Ovary (tissue), 7 donors: ENCODE measurements at regions not wholly inside any gene's neighbourhood (a gene's known extent, or its start where the extent isn't known, plus 50 kb on each side); places are given as distances from the start of the nearest gene placed in this dataset.

Experiments
- DNase-seq, 5 donors: peaks; one replicate each; pipeline ENCODE4 v3.0.0-alpha.2; 2019 to 2020
- H3K27ac ChIP-seq, 2 donors: fragments of 200-600 bp; one replicate each; pipeline versions ENCODE4 v1.5.1 to v1.8.0; 2019 to 2022
- H3K27me3 ChIP-seq: fragments of 200-600 bp; one replicate; pipeline ENCODE4 v1.8.0; 2022
- H3K36me3 ChIP-seq: fragments of 200-600 bp; sonication (generic); one replicate; pipeline ENCODE4 v1.5.1; 2019
- H3K4me1 ChIP-seq: one replicate; pipeline ENCODE4 v1.8.1; 2013; ENCODE audit warnings: mild to moderate bottlenecking, moderate library complexity; ENCODE audit not compliant: insufficient read depth
- H3K4me3 ChIP-seq: fragments of 200-600 bp; sonication (generic); one replicate; pipeline ENCODE4 v1.5.1; 2017
- H3K9me3 ChIP-seq, 2 donors: fragments of 200-600 bp in 1 of 2; sonication (generic) in 1 of 2; one replicate each; pipeline versions ENCODE4 v1.5.1 to v1.8.1; 2013 to 2019; ENCODE audit warnings: mild to moderate bottlenecking in 1 of 2, moderate library complexity in 1 of 2
- EP300 ChIP-seq: sonication (generic); formaldehyde crosslinking; IDR thresholded peaks from one replicate; pipeline ENCODE4 v1.6.1; 2017; ENCODE audit warnings: antibody characterized with exemption
- POLR2A ChIP-seq: fragments of 450-650 bp; IDR thresholded peaks from one replicate; pipeline ENCODE4 v1.6.1; 2017; ENCODE audit warnings: antibody characterized with exemption, mild to moderate bottlenecking, moderate library complexity
- WGBS, 3 donors: extraction: QIAGEN DNeasy Blood & Tissue Kit in 1 of 3; methylation state at CpG; one replicate each; pipeline versions ENCODE4 v1.1.5 to v1.1.7; 2013 to 2017; 5-methylcytosine and 5-hydroxymethylcytosine counted together
- intact Hi-C, 4 donors: fragments of 100-400 bp; cut with DNase I; formaldehyde crosslinking; loops; one replicate each; pipeline versions ENCODE4 v1.11.0 to v1.15.1; 2022 to 2023
- TF ChIP-seq, protein P1 (sequence below), 3 donors: fragments of 450-650 bp in 2 of 3; fragments of 200-600 bp in 1 of 3; IDR thresholded peaks; one replicate each; pipeline versions ENCODE4 v1.5.1 to v1.8.0; 2016 to 2022; ENCODE audit warnings: antibody characterized with exemption in 3 of 3, mild to moderate bottlenecking in 1 of 3
- donor health status: DM: no; HTN: no; CAD: no; lungs with moderate emphysema.
- donor health status: DM: no; HTN: no; CAD: no.
- donor health status: Bipolar disorder and iron deficiency.
- donor health status: DM: no; HTN: no; CAD: no.
- donor health status: DM: yes; HTN: yes; CAD: no.

- peaks cover 1% of the 10 kb centered on the region for H3K4me1 ChIP-seq
- no peaks in the 10 kb centered on the region for H3K36me3 ChIP-seq
Measured at GRCh38 chr13:22594041-22594440, 586.7 kb upstream of the SGCG start.

GRCh38 chr13:22596171-22596863 lies 584.5 kb upstream of the SGCG start:
- intact Hi-C loops, result no loop called here
- Histone ChIP-seq H3K4me3 (no peak overlapping the region), H3K4me1 (peaks cover 1% of the 10 kb centered on the region), H3K27me3 (no peaks in the 10 kb centered on the region), H3K9me3 (no peaks in the 10 kb centered on the region), H3K27ac (no peak overlapping the region), H3K36me3 (no peaks in the 10 kb centered on the region)
- 20 to 24% (median 23%) methylated on average over 5 of the region's 5 CpGs for WGBS, 3 donors
- DNase-seq, result no peak
- TF ChIP-seq EP300 (no peak), POLR2A (no peak)
- TF ChIP-seq, protein P1, sequence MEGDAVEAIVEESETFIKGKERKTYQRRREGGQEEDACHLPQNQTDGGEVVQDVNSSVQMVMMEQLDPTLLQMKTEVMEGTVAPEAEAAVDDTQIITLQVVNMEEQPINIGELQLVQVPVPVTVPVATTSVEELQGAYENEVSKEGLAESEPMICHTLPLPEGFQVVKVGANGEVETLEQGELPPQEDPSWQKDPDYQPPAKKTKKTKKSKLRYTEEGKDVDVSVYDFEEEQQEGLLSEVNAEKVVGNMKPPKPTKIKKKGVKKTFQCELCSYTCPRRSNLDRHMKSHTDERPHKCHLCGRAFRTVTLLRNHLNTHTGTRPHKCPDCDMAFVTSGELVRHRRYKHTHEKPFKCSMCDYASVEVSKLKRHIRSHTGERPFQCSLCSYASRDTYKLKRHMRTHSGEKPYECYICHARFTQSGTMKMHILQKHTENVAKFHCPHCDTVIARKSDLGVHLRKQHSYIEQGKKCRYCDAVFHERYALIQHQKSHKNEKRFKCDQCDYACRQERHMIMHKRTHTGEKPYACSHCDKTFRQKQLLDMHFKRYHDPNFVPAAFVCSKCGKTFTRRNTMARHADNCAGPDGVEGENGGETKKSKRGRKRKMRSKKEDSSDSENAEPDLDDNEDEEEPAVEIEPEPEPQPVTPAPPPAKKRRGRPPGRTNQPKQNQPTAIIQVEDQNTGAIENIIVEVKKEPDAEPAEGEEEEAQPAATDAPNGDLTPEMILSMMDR (IDR thresholded peaks at IDR 0.05), result no peak

More at GRCh38 chr13:22594041-22594440, 586.7 kb upstream of the SGCG start:
- intact Hi-C loops, result no loop called here
- Histone ChIP-seq H3K27ac (no peak overlapping the region), H3K4me3 (no peak overlapping the region), H3K27me3 (no peaks in the 10 kb centered on the region), H3K9me3 (no peaks in the 10 kb centered on the region)
- TF ChIP-seq, protein P1 (IDR thresholded peaks at IDR 0.05), result no peak
- no peak for TF ChIP-seq POLR2A
- 85 to 89% (median 89%) methylated on average over 10 of the region's 10 CpGs for WGBS, 3 donors
- no peak for DNase-seq

GRCh38 chr13:22599156-22599555 lies 581.6 kb upstream of the SGCG start:
- no peak for TF ChIP-seq POLR2A
- no peak for TF ChIP-seq EP300
- TF ChIP-seq, protein P1 (IDR thresholded peaks at IDR 0.05), result no peak
- no peak for DNase-seq
- Histone ChIP-seq H3K4me3 (no peak overlapping the region), H3K4me1 (peaks cover 1% of the 10 kb centered on the region), H3K27me3 (no peaks in the 10 kb centered on the region), H3K36me3 (no peaks in the 10 kb centered on the region), H3K9me3 (peaks cover 0 to 2% of the 10 kb centered on the region in 2 donors), H3K27ac (no peak overlapping the region)
- intact Hi-C loops, result no loop called here

- H3K4me3 ChIP-seq, result no peak overlapping the region
- no peaks in the 10 kb centered on the region for H3K9me3 ChIP-seq
- DNase-seq, result no peak
- 71 to 87% (median 83%) methylated on average over 3 of the region's 3 CpGs for WGBS, 3 donors
- H3K27me3 ChIP-seq, result no peaks in the 10 kb centered on the region
- intact Hi-C loops, result no loop called here
- no peaks in the 10 kb centered on the region for H3K4me1 ChIP-seq
- no peak overlapping the region for H3K27ac ChIP-seq
- no peaks in the 10 kb centered on the region for H3K36me3 ChIP-seq
- TF ChIP-seq POLR2A (no peak), EP300 (no peak)
Measured at GRCh38 chr13:22618002-22618401, 562.8 kb upstream of the SGCG start.

- no peak for DNase-seq
- Histone ChIP-seq H3K27me3 (no peaks in the 10 kb centered on the region), H3K9me3 (no peaks in the 10 kb centered on the region), H3K4me1 (no peaks in the 10 kb centered on the region), H3K36me3 (no peaks in the 10 kb centered on the region), H3K4me3 (no peak overlapping the region), H3K27ac (no peak overlapping the region)
- intact Hi-C loops, result no loop called here
- TF ChIP-seq, protein P1 (IDR thresholded peaks at IDR 0.05), result no peak
- TF ChIP-seq POLR2A, result no peak
- no peak for TF ChIP-seq EP300
- WGBS, 3 donors, result 96 to 97% (median 96%) methylated on average over 5 of the region's 5 CpGs
Measured at GRCh38 chr13:22625691-22626090, 555.1 kb upstream of the SGCG start.
